ENCODE measurements at regions not wholly inside any gene's neighbourhood (a gene's known extent, or its start where the extent isn't known, plus 50 kb on each side); places are given as distances from the start of the nearest gene placed in this dataset.
"Not testable (repeated sequence)": the region's sequence is repeated elsewhere in the genome, so short reads cannot be mapped to it uniquely, and the experiment has no call there.

DNA sequence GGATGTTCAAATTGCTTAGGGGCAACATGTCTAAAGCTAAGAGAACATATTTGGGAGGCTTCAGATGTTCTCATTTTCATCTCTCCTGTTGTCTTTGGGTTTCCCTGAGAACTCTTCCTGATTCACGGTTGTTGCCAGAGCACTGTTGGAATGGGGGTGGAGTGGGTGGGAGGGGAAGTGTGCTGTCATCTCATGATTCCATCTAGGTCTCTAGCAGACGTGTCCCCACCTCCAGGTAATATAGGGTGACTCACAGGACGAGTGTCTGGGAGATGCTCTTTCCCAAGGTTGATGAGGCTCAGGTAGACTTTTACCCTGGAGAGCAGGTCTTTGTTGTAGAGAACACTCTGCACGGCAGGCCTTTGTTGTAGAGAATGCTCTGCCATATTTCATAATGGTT lies 636.9 kb downstream of the QKI start:
- TF ChIP-seq, protein P1, sequence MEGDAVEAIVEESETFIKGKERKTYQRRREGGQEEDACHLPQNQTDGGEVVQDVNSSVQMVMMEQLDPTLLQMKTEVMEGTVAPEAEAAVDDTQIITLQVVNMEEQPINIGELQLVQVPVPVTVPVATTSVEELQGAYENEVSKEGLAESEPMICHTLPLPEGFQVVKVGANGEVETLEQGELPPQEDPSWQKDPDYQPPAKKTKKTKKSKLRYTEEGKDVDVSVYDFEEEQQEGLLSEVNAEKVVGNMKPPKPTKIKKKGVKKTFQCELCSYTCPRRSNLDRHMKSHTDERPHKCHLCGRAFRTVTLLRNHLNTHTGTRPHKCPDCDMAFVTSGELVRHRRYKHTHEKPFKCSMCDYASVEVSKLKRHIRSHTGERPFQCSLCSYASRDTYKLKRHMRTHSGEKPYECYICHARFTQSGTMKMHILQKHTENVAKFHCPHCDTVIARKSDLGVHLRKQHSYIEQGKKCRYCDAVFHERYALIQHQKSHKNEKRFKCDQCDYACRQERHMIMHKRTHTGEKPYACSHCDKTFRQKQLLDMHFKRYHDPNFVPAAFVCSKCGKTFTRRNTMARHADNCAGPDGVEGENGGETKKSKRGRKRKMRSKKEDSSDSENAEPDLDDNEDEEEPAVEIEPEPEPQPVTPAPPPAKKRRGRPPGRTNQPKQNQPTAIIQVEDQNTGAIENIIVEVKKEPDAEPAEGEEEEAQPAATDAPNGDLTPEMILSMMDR (IDR thresholded peaks at IDR 0.05; ENCODE audit: low read depth, low read length, missing control alignments), result no peak
- no peak overlapping the region for H3K4me3 ChIP-seq (replicated peaks; ENCODE audit: low read depth, low read length)
- DNase-seq (ENCODE audit: extremely low read depth, low read depth), result no peak

DNA sequence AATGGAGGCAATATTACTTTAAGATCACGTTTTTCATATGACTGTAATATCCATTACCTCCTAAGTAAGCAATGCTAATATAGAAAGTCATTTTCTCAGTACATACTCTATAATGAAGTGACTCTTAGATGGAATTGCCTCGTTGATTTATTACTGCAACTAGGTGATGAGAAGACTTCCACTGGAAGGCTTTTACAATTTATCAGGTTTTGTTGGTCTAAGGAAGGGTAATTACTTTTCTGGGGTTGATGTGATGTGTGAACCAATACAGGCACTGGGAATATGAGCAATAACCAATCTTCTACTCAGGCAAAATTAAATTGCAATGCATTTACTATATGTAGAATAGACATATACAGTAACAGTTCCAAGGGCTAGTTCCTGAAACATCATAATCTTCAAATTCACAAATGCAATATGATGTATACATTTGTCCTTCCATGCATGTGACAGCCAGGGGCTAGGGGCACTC lies 635.0 kb downstream of the QKI start:
- TF ChIP-seq, protein P1 (IDR thresholded peaks at IDR 0.05; ENCODE audit: low read depth, low read length, missing control alignments), result no peak
- no peak overlapping the region for H3K4me3 ChIP-seq (replicated peaks; ENCODE audit: low read depth, low read length)
- DNase-seq (ENCODE audit: extremely low read depth, low read depth), result no peak

- H3K4me3 ChIP-seq (replicated peaks; ENCODE audit: low read depth, low read length), result no peak overlapping the region
- TF ChIP-seq, protein P1 (IDR thresholded peaks at IDR 0.05; ENCODE audit: low read depth, low read length, missing control alignments), result no peak
- no peak for DNase-seq (ENCODE audit: extremely low read depth, low read depth)
These were observed 634.5 kb downstream of the QKI start for GRCh38 chr6:164048840-164049516.

DNA sequence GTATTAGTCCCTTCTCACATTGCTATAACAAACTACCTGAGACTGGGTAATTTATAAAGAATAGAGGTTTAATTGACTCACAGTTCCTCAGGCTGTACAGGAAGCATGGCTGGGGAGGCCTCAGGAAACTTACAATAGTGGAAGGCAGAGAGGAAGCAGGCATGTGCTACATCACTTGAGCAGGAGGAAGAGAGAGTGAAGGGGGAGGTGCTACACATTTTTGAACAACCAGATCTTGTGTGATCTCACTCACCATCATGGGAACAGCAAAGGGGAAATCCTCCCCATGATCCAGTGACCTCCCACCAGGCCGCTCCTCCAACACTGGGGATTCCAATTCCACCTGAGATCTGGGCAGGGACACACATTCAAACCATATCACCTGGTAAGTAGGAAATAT lies 630.6 kb downstream of the QKI start:
- TF ChIP-seq, protein P1 (IDR thresholded peaks at IDR 0.05; ENCODE audit: low read depth, low read length, missing control alignments), result no peak
- no peak for DNase-seq (ENCODE audit: extremely low read depth, low read depth)
- H3K4me3 ChIP-seq (replicated peaks; ENCODE audit: low read depth, low read length), result no peak overlapping the region

GRCh38 chr6:164043656-164044055 lies 629.1 kb downstream of the QKI start:
- DNase-seq (ENCODE audit: extremely low read depth, low read depth); H3K4me3 ChIP-seq (replicated peaks; ENCODE audit: low read depth, low read length): not testable (repeated sequence)

GRCh38 chr6:164042212-164042611 lies 627.7 kb downstream of the QKI start:
- H3K4me3 ChIP-seq (replicated peaks; ENCODE audit: low read depth, low read length), result no peak overlapping the region
- TF ChIP-seq, protein P1 (IDR thresholded peaks at IDR 0.05; ENCODE audit: low read depth, low read length, missing control alignments), result no peak
- no peak for DNase-seq (ENCODE audit: extremely low read depth, low read depth)

DNA sequence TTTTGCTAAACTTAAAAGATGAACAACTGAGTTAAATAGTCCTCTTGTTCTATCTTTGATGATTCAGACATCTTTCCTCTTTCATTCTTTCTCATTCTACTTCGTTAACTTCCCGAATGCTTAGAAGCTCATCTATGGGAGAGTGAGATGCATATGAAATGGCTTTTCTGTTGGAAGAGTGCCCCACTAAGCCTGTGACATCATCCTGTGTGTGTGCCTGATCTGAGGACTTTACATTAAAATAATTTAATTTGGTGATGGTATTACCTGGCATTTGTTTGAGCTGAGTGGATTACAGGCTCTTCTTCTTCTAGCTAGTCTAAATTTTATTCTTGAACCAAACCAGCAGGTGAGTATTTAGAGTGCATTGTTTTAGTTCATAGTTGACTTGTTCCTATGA lies 626.5 kb downstream of the QKI start:
- DNase-seq (ENCODE audit: extremely low read depth, low read depth), result no peak
- H3K4me3 ChIP-seq (replicated peaks; ENCODE audit: low read depth, low read length), result no peak overlapping the region
- TF ChIP-seq, protein P1 (IDR thresholded peaks at IDR 0.05; ENCODE audit: low read depth, low read length, missing control alignments), result no peak

Data from HFF-Myc (cell line).